Testis (tissue), 2 donors: ENCODE measurements at regions not wholly inside any gene's neighbourhood (a gene's known extent, or its start where the extent isn't known, plus 50 kb on each side); places are given as distances from the start of the nearest gene placed in this dataset.

Experiments
- POLR2A ChIP-seq: fragments of 450-650 bp; IDR thresholded peaks from one replicate; pipeline ENCODE4 v1.6.1; 2017; ENCODE audit warnings: antibody characterized with exemption, mild to moderate bottlenecking, moderate library complexity
- TF ChIP-seq, protein P1 (sequence below), 3 experiments: fragments of 450-650 bp in 2 of 3; fragments of 200-600 bp in 1 of 3; sonication (generic) in 1 of 3; IDR thresholded peaks; one replicate each; pipeline ENCODE4 v1.5.1; 2016 to 2019; ENCODE audit warnings: antibody characterized with exemption in 3 of 3, mild to moderate bottlenecking in 2 of 3, moderate library complexity in 1 of 3

DNA sequence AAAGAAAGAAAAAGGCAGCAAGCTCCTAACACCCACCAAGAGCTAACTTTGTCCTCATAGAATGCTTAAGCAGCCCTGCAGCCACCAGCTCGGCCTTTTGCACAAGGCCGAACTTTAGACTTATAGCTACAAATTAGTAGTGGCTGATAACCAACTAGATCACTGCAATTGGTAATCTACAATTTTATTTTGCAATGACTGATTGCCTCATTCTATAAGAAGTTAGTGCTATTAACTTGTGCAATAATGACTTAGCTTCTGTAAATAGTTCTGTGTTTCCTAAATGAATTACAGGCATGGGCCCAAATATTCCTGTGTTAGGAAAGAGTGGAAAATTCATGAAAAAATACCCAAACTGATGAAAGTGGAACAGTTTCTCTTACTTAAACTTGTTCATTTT, 284.8 kb upstream of the CFAP20DC start:
- no peak for TF ChIP-seq POLR2A
- TF ChIP-seq, protein P1, sequence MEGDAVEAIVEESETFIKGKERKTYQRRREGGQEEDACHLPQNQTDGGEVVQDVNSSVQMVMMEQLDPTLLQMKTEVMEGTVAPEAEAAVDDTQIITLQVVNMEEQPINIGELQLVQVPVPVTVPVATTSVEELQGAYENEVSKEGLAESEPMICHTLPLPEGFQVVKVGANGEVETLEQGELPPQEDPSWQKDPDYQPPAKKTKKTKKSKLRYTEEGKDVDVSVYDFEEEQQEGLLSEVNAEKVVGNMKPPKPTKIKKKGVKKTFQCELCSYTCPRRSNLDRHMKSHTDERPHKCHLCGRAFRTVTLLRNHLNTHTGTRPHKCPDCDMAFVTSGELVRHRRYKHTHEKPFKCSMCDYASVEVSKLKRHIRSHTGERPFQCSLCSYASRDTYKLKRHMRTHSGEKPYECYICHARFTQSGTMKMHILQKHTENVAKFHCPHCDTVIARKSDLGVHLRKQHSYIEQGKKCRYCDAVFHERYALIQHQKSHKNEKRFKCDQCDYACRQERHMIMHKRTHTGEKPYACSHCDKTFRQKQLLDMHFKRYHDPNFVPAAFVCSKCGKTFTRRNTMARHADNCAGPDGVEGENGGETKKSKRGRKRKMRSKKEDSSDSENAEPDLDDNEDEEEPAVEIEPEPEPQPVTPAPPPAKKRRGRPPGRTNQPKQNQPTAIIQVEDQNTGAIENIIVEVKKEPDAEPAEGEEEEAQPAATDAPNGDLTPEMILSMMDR (IDR thresholded peaks at IDR 0.05) = no peak
